H1 (cell line): ENCODE measurements at regions not wholly inside any gene's neighbourhood (a gene's known extent, or its start where the extent isn't known, plus 50 kb on each side); places are given as distances from the start of the nearest gene placed in this dataset.

Source experiments
- CEBPB ChIP-seq: IDR thresholded peaks from 2 replicates; pipeline ENCODE4 v1.6.1; 2012; ENCODE audit warnings: low read depth, low read length
- EZH2 ChIP-seq: fragments of 200-600 bp; sonication (generic); IDR thresholded peaks from 2 replicates; pipeline ENCODE4 v1.7.1; 2012; ENCODE audit warnings: low read depth, mild to moderate bottlenecking, moderate library complexity, low read length, inconsistent platforms; ENCODE audit not compliant: severe bottlenecking
- MAFK ChIP-seq: IDR thresholded peaks from 2 replicates; pipeline ENCODE4 v1.6.1; 2012; ENCODE audit warnings: low read depth, mild to moderate bottlenecking, improper control_type of control experiment, low read length
- POLR2A ChIP-seq, 2 experiments: IDR thresholded peaks; 1 replicate in 1 of 2; 2 replicates in 1 of 2; pipeline ENCODE4 v1.6.1; 2011; ENCODE audit warnings: low read depth in 2 of 2, low read length in 2 of 2, mild to moderate bottlenecking in 2 of 2; ENCODE audit errors: control extremely low read depth in 1 of 2
- RAD21 ChIP-seq, 2 experiments: IDR thresholded peaks in 1 of 2; conservative IDR thresholded peaks in 1 of 2; 2 replicates each; pipeline ENCODE4 v1.6.1; 2011; ENCODE audit warnings: low read depth in 2 of 2, low read length in 2 of 2, improper control_type of control experiment in 1 of 2, inconsistent platforms in 1 of 2, mild to moderate bottlenecking in 1 of 2, moderate library complexity in 1 of 2
- RFX5 ChIP-seq: IDR thresholded peaks from 2 replicates; pipeline ENCODE4 v1.6.1; 2011; ENCODE audit warnings: low read depth, low read length, improper control_type of control experiment, borderline replicate concordance
- RXRA ChIP-seq: IDR thresholded peaks from 2 replicates; pipeline ENCODE4 v1.6.1; 2011; ENCODE audit warnings: low read depth, mild to moderate bottlenecking, low read length, moderate library complexity; ENCODE audit not compliant: insufficient read depth
- SP1 ChIP-seq: IDR thresholded peaks from 2 replicates; pipeline ENCODE4 v1.6.1; 2011; ENCODE audit warnings: low read depth, low read length
- SP4 ChIP-seq: IDR thresholded peaks from 2 replicates; pipeline ENCODE4 v1.6.1; 2012; ENCODE audit warnings: low read length, inconsistent platforms
- TF ChIP-seq, protein P1 (sequence below), 3 experiments: IDR thresholded peaks; 1 replicate in 2 of 3; 2 replicates in 1 of 3; pipeline versions ENCODE4 v1.5.1 to v1.6.1; 2011; ENCODE audit warnings: low read length in 3 of 3, mild to moderate bottlenecking in 3 of 3, inconsistent platforms in 2 of 3, low read depth in 1 of 3, moderate library complexity in 1 of 3; ENCODE audit not compliant: insufficient read depth in 1 of 3; ENCODE audit errors: control extremely low read depth in 1 of 3
- TF ChIP-seq, protein P2 (sequence below): IDR thresholded peaks from 2 replicates; pipeline ENCODE4 v1.6.1; 2011; ENCODE audit warnings: low read length, improper control_type of control experiment

DNA sequence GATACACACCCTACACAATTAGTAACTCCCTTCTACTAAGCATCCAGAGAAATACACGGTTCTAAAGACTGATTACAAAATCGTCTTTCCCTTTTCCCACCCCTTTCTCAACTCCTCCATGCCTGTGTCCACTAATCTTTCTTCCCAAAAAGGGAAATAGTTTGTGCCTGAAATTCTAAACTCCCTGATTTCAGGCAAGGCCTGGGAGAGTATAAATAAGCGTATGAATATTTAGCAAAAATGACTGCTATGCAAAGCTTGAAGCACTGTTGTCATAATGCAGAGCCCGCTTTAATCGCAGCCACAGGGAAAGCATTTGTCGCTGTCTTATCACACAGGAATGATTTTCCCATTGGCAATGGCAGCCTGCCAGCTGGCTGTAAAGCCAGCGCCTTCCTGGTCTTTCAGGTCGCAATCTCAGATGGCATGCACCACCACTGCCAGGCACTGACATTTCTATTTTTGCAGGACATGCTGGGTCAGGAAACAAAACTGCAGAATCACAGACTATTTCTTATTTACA is 142.9 kb upstream of the PCGF5 start:
- TF ChIP-seq POLR2A (IDR thresholded peaks at IDR 0.05; ENCODE audit: control extremely low read depth in 1 of 2, low read depth in 2 of 2, low read length in 2 of 2): no peak
- TF ChIP-seq MAFK: no peak
- TF ChIP-seq RAD21 (IDR thresholded peaks at IDR 0.05 in 1 of 2, conservative IDR thresholded peaks at IDR 0.05 in 1 of 2; ENCODE audit: low read depth in 2 of 2, low read length in 2 of 2): no peak
- no peak for TF ChIP-seq CEBPB
- no peak for TF ChIP-seq SP1
- no peak for TF ChIP-seq SP4
- TF ChIP-seq, protein P1, sequence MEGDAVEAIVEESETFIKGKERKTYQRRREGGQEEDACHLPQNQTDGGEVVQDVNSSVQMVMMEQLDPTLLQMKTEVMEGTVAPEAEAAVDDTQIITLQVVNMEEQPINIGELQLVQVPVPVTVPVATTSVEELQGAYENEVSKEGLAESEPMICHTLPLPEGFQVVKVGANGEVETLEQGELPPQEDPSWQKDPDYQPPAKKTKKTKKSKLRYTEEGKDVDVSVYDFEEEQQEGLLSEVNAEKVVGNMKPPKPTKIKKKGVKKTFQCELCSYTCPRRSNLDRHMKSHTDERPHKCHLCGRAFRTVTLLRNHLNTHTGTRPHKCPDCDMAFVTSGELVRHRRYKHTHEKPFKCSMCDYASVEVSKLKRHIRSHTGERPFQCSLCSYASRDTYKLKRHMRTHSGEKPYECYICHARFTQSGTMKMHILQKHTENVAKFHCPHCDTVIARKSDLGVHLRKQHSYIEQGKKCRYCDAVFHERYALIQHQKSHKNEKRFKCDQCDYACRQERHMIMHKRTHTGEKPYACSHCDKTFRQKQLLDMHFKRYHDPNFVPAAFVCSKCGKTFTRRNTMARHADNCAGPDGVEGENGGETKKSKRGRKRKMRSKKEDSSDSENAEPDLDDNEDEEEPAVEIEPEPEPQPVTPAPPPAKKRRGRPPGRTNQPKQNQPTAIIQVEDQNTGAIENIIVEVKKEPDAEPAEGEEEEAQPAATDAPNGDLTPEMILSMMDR (IDR thresholded peaks at IDR 0.05; ENCODE audit: control extremely low read depth in 1 of 3, insufficient read depth in 1 of 3, low read depth in 1 of 3, low read length in 3 of 3): no peak
- TF ChIP-seq, protein P2, sequence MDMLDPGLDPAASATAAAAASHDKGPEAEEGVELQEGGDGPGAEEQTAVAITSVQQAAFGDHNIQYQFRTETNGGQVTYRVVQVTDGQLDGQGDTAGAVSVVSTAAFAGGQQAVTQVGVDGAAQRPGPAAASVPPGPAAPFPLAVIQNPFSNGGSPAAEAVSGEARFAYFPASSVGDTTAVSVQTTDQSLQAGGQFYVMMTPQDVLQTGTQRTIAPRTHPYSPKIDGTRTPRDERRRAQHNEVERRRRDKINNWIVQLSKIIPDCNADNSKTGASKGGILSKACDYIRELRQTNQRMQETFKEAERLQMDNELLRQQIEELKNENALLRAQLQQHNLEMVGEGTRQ: no peak
- no peak for TF ChIP-seq RXRA
- TF ChIP-seq RFX5: no peak
- no peak for TF ChIP-seq EZH2
